CD4-positive, CD25-positive, alpha-beta regulatory T cell (primary cell): ENCODE measurements at regions not wholly inside any gene's neighbourhood (a gene's known extent, or its start where the extent isn't known, plus 50 kb on each side); places are given as distances from the start of the nearest gene placed in this dataset.

ENCODE experiments used
- ATAC-seq, 2 donors: fragments of 150-1000 bp; cut with Tn5 transposase; one replicate each; pipeline ENCODE4 v1.10.0; 2021; ENCODE audit warnings: low read depth in 2 of 2, moderate number of reproducible peaks in 2 of 2, moderate library complexity in 1 of 2
- DNase-seq, 3 donors: peaks; one replicate each; pipeline versions ENCODE4 v3.0.0 to v3.0.0-alpha.2; 2012 to 2022; ENCODE audit warnings: mixed read lengths in 1 of 3
- H3K27ac ChIP-seq: one replicate; pipeline ENCODE4 v1.7.0; 2013; ENCODE audit warnings: mild to moderate bottlenecking, low read length; ENCODE audit not compliant: insufficient read depth, poor library complexity, severe bottlenecking
- H3K27me3 ChIP-seq: one replicate; pipeline ENCODE4 v1.7.0; 2013; ENCODE audit warnings: low read length; ENCODE audit not compliant: control insufficient read depth, insufficient read depth
- H3K36me3 ChIP-seq: one replicate; pipeline ENCODE4 v1.7.0; 2013; ENCODE audit warnings: mild to moderate bottlenecking, low read length, moderate library complexity; ENCODE audit not compliant: control insufficient read depth, insufficient read depth
- H3K4me1 ChIP-seq: 2 replicates; pipeline ENCODE4 v1.7.0; 2013; ENCODE audit warnings: mild to moderate bottlenecking, low read length; ENCODE audit not compliant: insufficient read depth, control insufficient read depth, poor library complexity, severe bottlenecking
- H3K4me3 ChIP-seq: one replicate; pipeline ENCODE4 v1.7.0; 2013; ENCODE audit warnings: low read depth, mild to moderate bottlenecking, low read length, moderate library complexity
- H3K9me3 ChIP-seq, 2 experiments: 1 replicate in 1 of 2; 2 replicates in 1 of 2; pipeline ENCODE4 v1.7.0; 2013; ENCODE audit warnings: low read length in 2 of 2, mild to moderate bottlenecking in 1 of 2, moderate library complexity in 1 of 2; ENCODE audit not compliant: control insufficient read depth in 2 of 2
- H3K27ac Mint-ChIP-seq, 3 donors: one replicate each; pipeline ENCODE4 v1.8.0; 2020 to 2022; ENCODE audit warnings: mild to moderate bottlenecking in 3 of 3, mixed read lengths in 3 of 3, moderate library complexity in 2 of 3
- H3K27me3 Mint-ChIP-seq: one replicate; pipeline ENCODE4 v1.8.0; 2022; ENCODE audit warnings: mild to moderate bottlenecking, mixed read lengths
- H3K36me3 Mint-ChIP-seq: one replicate; pipeline ENCODE4 v1.8.0; 2020; ENCODE audit warnings: mixed read lengths
- H3K4me1 Mint-ChIP-seq, 4 donors: one replicate each; pipeline ENCODE4 v1.8.0; 2020 to 2022; ENCODE audit warnings: mixed read lengths in 4 of 4, mild to moderate bottlenecking in 1 of 4
- H3K4me3 Mint-ChIP-seq, 4 donors: one replicate each; pipeline ENCODE4 v1.8.0; 2020 to 2022; ENCODE audit warnings: mild to moderate bottlenecking in 4 of 4, mixed read lengths in 4 of 4, moderate library complexity in 3 of 4
- H3K9me3 Mint-ChIP-seq, 7 donors: one replicate each; pipeline ENCODE4 v1.8.0; 2020 to 2022; ENCODE audit warnings: mixed read lengths in 7 of 7, mild to moderate bottlenecking in 3 of 7, moderate library complexity in 2 of 7

GRCh38 chr2:121030523-121030922 lies 254.5 kb downstream of the TFCP2L1 start:
- DNase-seq (no peak), ATAC-seq (no peak)
- Mint-ChIP-seq H3K4me1 (no peaks in the 10 kb centered on the region), H3K36me3 (no peaks in the 10 kb centered on the region), H3K27me3 (peaks cover 8% of the 10 kb centered on the region), H3K9me3 (peaks cover 0 to 4% (median 0%) of the 10 kb centered on the region in 7 donors), H3K4me3 (no peak overlapping the region), H3K27ac (no peak overlapping the region)
- Histone ChIP-seq H3K27me3 (no peaks in the 10 kb centered on the region), H3K36me3 (no peaks in the 10 kb centered on the region), H3K4me3 (no peak overlapping the region), H3K4me1 (no peaks in the 10 kb centered on the region), H3K27ac (no peak overlapping the region), H3K9me3 (no peaks in the 10 kb centered on the region)

- ATAC-seq: no peak
- no peak for DNase-seq
- Histone ChIP-seq H3K4me1 (no peaks in the 10 kb centered on the region), H3K9me3 (no peaks in the 10 kb centered on the region), H3K4me3 (no peak overlapping the region), H3K27ac (no peak overlapping the region), H3K36me3 (no peaks in the 10 kb centered on the region), H3K27me3 (no peaks in the 10 kb centered on the region)
- no peaks in the 10 kb centered on the region for H3K4me1 Mint-ChIP-seq
- H3K27ac Mint-ChIP-seq: no peak overlapping the region
- H3K4me3 Mint-ChIP-seq: no peak overlapping the region
- peaks cover 0 to under 1% (median 0%) of the 10 kb centered on the region in 7 donors for H3K9me3 Mint-ChIP-seq
- peaks cover 8% of the 10 kb centered on the region for H3K27me3 Mint-ChIP-seq
- no peaks in the 10 kb centered on the region for H3K36me3 Mint-ChIP-seq
These were observed 253.2 kb downstream of the TFCP2L1 start for GRCh38 chr2:121031568-121032340.

DNA sequence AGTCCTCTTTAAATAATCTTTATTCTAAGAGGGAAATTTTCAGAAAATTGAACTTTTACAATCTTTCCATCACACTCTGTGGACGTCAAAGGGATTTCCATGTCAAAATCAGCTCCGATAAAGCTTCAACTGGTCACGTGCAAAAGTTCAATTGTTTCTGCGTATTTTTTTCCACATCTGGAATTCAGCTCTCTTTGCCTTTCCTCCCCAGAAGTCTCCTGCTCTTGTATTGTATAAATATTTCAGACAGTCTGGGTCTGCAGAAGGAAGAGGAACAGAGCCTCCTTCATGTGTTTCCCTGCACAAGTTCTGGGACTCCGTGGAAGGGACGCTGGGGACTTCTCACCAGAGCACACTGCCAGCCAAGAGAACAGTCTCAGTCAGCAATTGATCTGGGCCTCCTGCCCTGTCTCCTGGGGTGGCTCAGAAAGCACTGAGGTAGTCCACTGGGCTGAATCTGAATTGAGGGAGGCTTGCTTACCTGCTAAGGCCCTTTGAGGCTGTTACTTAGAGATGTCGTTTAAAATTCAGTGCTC lies 251.5 kb downstream of the TFCP2L1 start:
- H3K4me1 ChIP-seq: no peaks in the 10 kb centered on the region
- no peaks in the 10 kb centered on the region for H3K27me3 ChIP-seq
- no peak overlapping the region for H3K27ac Mint-ChIP-seq
- ATAC-seq (no peak), DNase-seq (no peak)
- no peak overlapping the region for H3K27ac ChIP-seq
- H3K4me3 ChIP-seq: no peak overlapping the region
- no peaks in the 10 kb centered on the region for H3K9me3 ChIP-seq
- H3K36me3 ChIP-seq: no peaks in the 10 kb centered on the region
- peaks cover 13% of the 10 kb centered on the region for H3K27me3 Mint-ChIP-seq
- no peaks in the 10 kb centered on the region for H3K36me3 Mint-ChIP-seq
- H3K4me1 Mint-ChIP-seq: no peaks in the 10 kb centered on the region
- H3K9me3 Mint-ChIP-seq: peaks cover 0 to 2% (median 0%) of the 10 kb centered on the region in 7 donors
- H3K4me3 Mint-ChIP-seq: no peak overlapping the region

- Histone ChIP-seq H3K4me1 (no peaks in the 10 kb centered on the region), H3K27ac (no peak overlapping the region), H3K9me3 (no peaks in the 10 kb centered on the region), H3K27me3 (no peaks in the 10 kb centered on the region), H3K36me3 (no peaks in the 10 kb centered on the region), H3K4me3 (no peak overlapping the region)
- no peak overlapping the region for H3K4me3 Mint-ChIP-seq
- no peak overlapping the region for H3K27ac Mint-ChIP-seq
- H3K4me1 Mint-ChIP-seq: no peaks in the 10 kb centered on the region
- ATAC-seq (no peak), DNase-seq (no peak)
- peaks cover 0 to 2% (median 0%) of the 10 kb centered on the region in 7 donors for H3K9me3 Mint-ChIP-seq
- peaks cover 9% of the 10 kb centered on the region for H3K27me3 Mint-ChIP-seq
- no peaks in the 10 kb centered on the region for H3K36me3 Mint-ChIP-seq
These were observed 250.5 kb downstream of the TFCP2L1 start for GRCh38 chr2:121034551-121034950.

- no peaks in the 10 kb centered on the region for H3K4me1 ChIP-seq
- no peak overlapping the region for H3K27ac ChIP-seq
- no peaks in the 10 kb centered on the region for H3K9me3 ChIP-seq
- Mint-ChIP-seq H3K27me3 (peaks cover 9% of the 10 kb centered on the region), H3K4me3 (no peak overlapping the region), H3K9me3 (peaks cover 0 to 2% (median 0%) of the 10 kb centered on the region in 7 donors), H3K27ac (no peak overlapping the region), H3K36me3 (no peaks in the 10 kb centered on the region), H3K4me1 (no peaks in the 10 kb centered on the region)
- DNase-seq (no peak), ATAC-seq (no peak)
- H3K4me3 ChIP-seq: no peak overlapping the region
- H3K36me3 ChIP-seq: no peaks in the 10 kb centered on the region
- H3K27me3 ChIP-seq: no peaks in the 10 kb centered on the region
These were observed 248.7 kb downstream of the TFCP2L1 start for GRCh38 chr2:121036226-121036692.

DNA sequence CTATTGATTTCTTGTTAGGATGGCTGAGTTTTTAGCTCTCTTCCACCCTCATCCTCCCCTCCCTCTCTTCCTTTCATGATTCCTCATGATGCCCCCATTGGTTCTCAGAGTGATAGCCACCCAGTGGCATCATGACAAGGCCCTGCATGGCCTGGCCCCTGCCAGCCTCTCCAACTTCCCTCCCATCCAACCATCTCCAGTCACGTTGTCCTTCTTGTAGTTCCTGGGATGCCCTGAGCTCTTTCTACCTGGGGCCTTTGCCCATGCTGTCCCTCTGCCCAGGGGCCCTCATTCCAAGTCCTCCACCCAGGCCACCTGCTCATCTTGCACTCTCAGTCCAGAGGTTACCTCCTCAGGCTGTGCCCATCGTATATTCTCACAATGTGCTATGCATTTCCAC lies 247.5 kb downstream of the TFCP2L1 start:
- DNase-seq (no peak), ATAC-seq (no peak)
- H3K27ac ChIP-seq: no peak overlapping the region
- H3K27me3 ChIP-seq: no peaks in the 10 kb centered on the region
- Mint-ChIP-seq H3K9me3 (peaks cover 0 to 2% (median 0%) of the 10 kb centered on the region in 7 donors), H3K36me3 (no peaks in the 10 kb centered on the region), H3K4me3 (no peak overlapping the region), H3K4me1 (no peaks in the 10 kb centered on the region), H3K27me3 (peaks cover 9% of the 10 kb centered on the region), H3K27ac (no peak overlapping the region)
- H3K36me3 ChIP-seq: no peaks in the 10 kb centered on the region
- no peak overlapping the region for H3K4me3 ChIP-seq
- no peaks in the 10 kb centered on the region for H3K9me3 ChIP-seq
- no peaks in the 10 kb centered on the region for H3K4me1 ChIP-seq

- Histone ChIP-seq H3K4me1 (no peaks in the 10 kb centered on the region), H3K36me3 (no peaks in the 10 kb centered on the region), H3K4me3 (no peak overlapping the region), H3K27me3 (no peaks in the 10 kb centered on the region), H3K27ac (no peak overlapping the region), H3K9me3 (no peaks in the 10 kb centered on the region)
- ATAC-seq (no peak), DNase-seq (no peak)
- H3K27me3 Mint-ChIP-seq: peaks cover 5% of the 10 kb centered on the region
- H3K36me3 Mint-ChIP-seq: no peaks in the 10 kb centered on the region
- H3K9me3 Mint-ChIP-seq: peaks cover 0 to 2% (median 0%) of the 10 kb centered on the region in 7 donors
- H3K4me1 Mint-ChIP-seq: no peaks in the 10 kb centered on the region
- H3K27ac Mint-ChIP-seq: no peak overlapping the region
- no peak overlapping the region for H3K4me3 Mint-ChIP-seq
These were observed 247.0 kb downstream of the TFCP2L1 start for GRCh38 chr2:121038031-121038430.

DNA sequence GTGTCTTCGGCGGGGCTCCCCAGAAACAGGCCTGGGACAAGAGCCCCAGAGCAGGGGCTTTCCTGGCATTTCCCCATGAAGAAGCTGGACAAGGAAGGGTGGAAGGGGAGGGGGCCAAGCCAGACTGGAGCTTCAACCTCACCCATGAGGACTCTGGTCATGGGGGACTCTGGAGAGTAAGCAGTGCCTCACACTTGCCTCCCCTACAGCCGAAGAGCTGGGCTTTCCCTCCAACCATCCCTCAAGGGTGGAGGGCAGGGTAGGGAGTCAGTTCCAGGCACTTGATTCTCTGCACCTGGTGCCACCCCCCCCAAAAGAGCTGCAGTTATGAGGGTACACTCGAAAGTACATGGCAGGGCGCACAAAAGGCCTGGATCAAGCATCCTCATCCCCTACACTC lies 246.6 kb downstream of the TFCP2L1 start:
- Histone ChIP-seq H3K4me1 (no peaks in the 10 kb centered on the region), H3K27me3 (no peaks in the 10 kb centered on the region), H3K36me3 (no peaks in the 10 kb centered on the region), H3K9me3 (no peaks in the 10 kb centered on the region), H3K4me3 (no peak overlapping the region), H3K27ac (no peak overlapping the region)
- Mint-ChIP-seq H3K9me3 (peaks cover 0 to 2% (median 0%) of the 10 kb centered on the region in 7 donors), H3K36me3 (no peaks in the 10 kb centered on the region), H3K4me1 (no peaks in the 10 kb centered on the region), H3K27ac (no peak overlapping the region), H3K4me3 (no peak overlapping the region), H3K27me3 (peaks cover 5% of the 10 kb centered on the region)
- DNase-seq (no peak), ATAC-seq (no peak)
